Superior temporal gyrus (tissue), 1 donor: ENCODE measurements at regions not wholly inside any gene's neighbourhood (a gene's known extent, or its start where the extent isn't known, plus 50 kb on each side); places are given as distances from the start of the nearest gene placed in this dataset.

Experiments used
- DNase-seq: peaks from one replicate; pipeline ENCODE4 v3.0.0-alpha.2; 2016; ENCODE audit errors: extremely low spot score

DNA sequence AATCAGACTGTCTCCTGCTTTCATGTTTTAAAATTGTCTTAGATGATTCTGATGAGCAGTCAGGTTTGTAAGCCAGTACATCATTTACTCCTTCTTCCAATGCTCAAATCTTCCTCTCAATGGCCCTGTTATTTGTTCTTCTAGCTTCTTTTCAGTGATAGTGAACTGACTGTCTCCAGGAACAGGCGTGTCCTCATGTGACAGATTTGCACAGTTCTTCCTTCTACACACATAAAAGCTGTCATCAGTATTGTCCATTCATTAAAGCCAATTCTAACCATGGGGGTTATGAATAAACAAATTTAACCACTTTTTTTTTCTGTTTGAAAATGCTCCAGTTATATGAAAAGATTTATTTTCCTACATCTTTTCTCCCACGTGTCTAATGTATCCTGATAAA lies 308.7 kb upstream of the SORCS1 start:
- DNase-seq = no peak

- no peak for DNase-seq
Observed at GRCh38 chr10:107471911-107472310, 307.4 kb upstream of the SORCS1 start.

DNA sequence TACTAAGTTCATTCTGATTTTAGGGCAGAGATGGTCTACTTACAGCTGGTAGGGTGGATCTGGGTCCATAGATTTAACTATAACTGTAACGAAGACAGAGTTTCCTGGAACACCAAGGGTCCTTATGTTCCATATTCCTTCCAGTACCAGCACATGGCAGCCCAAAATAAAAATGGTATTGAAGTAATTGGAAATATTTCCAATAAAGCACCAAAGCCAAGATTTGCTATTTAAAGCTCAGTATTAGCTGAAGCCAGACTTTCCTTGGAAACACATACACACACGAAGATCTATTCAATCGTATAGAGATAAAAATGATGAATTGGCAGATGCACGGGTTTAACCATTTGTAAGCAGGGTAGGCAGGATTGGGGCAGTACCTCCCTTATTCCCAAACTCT lies 289.1 kb upstream of the SORCS1 start:
- no peak for DNase-seq

- DNase-seq = no peak
Observed at GRCh38 chr10:107451047-107451446, 286.5 kb upstream of the SORCS1 start.

- DNase-seq = no peak
Observed at GRCh38 chr10:107450056-107450455, 285.6 kb upstream of the SORCS1 start.

DNA sequence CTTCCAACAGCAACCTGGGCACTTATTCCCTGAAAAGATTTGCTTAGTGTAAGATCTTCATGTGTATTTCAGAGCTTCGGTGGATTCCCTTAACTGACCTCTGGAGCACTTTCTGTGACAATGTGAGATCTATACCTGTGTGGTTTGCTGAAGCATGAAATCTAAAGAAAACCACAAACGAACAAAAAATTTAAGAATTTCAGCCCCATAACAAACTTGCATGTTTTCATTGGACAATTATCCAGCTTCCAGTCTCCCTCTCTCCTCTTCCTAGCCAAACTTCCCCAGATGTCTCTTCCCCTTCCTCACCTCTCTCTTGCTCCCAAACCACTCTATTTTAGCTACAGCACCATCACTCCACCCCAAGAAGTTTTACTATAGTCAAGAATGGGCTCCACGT lies 279.9 kb upstream of the SORCS1 start:
- DNase-seq = no peak

GRCh38 chr10:107443813-107444212 lies 279.3 kb upstream of the SORCS1 start:
- no peak for DNase-seq

DNA sequence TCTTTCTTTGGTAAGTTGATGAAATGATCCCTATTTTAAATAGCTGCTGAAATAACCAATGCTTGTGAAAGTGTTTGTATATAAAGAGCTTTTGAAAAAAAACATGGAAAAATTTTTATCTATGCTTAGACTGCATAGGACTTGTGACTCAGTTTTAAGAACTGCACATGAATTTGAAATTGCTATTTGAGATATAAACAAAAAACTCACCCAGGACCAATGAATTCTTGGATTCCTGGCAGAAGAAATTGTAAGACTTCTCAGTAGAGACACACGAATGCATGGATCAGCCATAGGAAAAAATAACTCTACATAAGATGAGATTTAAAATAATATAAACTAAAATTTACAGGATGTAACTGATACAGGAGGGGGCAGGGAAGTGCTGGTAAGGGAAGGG lies 278.8 kb upstream of the SORCS1 start:
- no peak for DNase-seq

GRCh38 chr10:107442035-107442505 lies 277.6 kb upstream of the SORCS1 start:
- no peak for DNase-seq

DNA sequence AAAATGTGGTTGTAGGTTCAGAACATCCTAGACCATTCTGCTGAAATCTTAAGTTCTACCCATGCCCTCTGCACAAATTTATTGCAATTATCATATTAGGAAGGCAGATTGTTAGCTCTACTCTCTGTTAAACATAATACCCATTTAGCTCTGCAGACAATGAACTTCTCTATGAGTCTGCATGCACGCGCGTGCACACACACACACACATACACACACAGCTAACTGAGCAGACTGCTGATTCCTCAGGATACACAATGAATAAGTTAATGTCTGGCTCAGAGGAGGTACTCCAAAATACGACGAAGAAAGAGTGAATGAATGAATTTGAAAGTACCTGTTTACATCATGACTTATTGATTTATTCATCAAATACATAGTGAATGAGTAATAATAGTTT lies 276.2 kb upstream of the SORCS1 start:
- DNase-seq = no peak

GRCh38 chr10:107437921-107438320 lies 273.4 kb upstream of the SORCS1 start:
- no peak for DNase-seq

GRCh38 chr10:107436568-107436967 lies 272.1 kb upstream of the SORCS1 start:
- no peak for DNase-seq

GRCh38 chr10:107434854-107435253 lies 270.3 kb upstream of the SORCS1 start:
- no peak for DNase-seq

GRCh38 chr10:107434201-107434600 lies 269.7 kb upstream of the SORCS1 start:
- DNase-seq = no peak

DNA sequence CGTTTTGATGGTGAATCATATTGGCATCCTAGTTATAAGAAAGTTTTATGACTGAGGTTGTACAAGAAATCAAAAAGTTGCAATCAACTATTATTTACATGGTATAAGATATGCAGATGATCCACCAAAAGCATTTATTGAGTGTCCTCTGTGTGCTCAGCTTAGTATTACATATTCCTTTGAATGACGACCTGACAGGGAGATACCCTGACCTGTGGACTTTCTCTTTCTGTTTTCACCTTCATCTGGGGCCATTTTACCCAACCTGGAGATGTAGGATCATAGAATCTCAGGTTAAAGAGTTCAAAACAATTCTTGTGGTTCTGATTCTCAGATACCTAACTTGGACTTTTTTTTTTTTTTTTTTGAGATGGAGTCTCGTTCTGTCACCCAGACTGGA lies 269.1 kb upstream of the SORCS1 start:
- no peak for DNase-seq

GRCh38 chr10:107430446-107430845 lies 265.9 kb upstream of the SORCS1 start:
- DNase-seq = no peak

DNA sequence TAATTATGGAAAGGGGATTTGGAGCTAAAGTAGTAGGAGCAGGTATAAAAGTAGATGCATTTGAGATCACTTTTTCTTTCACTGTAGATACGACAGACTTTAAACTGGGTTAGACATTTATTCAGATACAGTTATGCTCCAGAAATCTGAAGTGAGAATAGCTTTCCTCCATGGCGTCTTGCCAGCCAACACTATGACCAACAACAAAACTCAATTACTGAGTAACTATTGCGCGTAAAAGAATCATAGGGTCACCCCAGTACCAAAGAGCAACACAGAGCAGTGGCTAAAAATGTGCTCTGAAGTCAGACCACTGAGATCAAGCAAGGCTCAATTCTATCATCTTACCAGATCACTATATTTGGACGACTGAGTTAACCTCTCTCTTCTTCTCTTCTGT lies 262.5 kb upstream of the SORCS1 start:
- DNase-seq = no peak

DNA sequence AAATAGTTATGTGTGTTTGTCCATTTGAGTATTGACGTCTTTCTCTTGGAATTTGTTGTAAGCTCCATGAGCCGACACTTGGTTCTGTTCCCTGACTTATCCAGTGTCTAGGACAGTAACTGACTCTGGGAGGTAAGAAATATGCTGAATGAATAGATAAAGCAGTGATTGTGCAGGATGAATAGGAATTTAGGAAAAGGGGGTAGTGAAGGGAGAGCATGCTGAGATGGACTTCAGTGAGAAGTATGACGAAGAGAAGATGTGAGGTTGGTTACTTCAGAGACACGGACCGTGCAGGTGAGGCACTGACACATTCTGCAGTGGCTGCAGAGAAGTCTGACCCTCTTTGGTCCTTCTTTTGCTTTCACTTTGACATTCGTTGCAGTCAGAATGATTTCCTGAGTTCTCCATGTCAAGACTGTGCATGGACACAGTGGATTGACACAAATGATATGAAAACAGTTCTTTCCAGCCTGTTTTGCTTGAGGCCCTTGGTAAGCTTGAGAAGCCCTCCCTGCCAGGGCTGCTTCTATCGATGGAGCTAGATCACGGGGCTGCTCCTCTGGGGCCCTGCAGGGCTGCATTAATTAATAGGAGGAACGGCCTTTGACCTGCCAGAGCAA lies 261.5 kb upstream of the SORCS1 start:
- no peak for DNase-seq

DNA sequence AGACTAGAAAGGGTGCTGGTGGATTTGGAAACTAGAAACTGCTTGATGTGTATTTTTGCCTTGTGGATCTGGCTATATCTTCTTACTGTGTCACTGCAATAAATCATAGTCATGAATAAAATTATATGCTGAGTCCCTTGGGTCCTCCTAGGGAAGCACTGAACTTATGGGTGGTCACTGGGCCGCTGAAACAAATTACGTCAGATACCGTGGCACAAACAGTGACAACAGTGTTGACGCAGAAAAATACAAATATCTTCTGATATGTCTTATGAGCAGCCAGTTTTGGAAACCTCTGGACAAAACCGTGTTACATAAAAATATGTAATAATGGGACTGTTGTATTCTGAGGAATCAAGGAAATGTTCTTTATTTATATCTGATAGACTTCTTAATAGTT lies 260.1 kb upstream of the SORCS1 start:
- no peak for DNase-seq

- DNase-seq = no peak
Observed at GRCh38 chr10:107423903-107424302, 259.4 kb upstream of the SORCS1 start.

- DNase-seq = no peak
Observed at GRCh38 chr10:107422681-107423080, 258.2 kb upstream of the SORCS1 start.

DNA sequence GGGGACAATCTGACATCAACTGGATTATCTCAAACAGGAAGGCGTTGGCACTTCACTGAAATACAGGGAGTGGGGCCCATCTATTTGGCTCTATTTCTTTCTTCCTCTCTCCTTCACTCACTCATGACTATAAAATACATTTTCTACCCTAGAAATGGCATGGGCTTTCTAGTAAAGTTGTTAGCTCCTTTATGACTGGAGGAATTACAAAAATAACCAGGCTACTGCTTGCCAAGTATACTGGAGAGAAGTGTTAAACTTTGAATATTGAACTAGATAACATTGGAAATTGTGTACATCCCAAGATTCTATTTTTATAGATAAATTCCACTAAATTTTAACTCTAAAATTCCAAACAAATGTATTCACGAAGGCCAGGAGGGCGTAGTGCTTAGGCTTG lies 255.7 kb upstream of the SORCS1 start:
- no peak for DNase-seq

DNA sequence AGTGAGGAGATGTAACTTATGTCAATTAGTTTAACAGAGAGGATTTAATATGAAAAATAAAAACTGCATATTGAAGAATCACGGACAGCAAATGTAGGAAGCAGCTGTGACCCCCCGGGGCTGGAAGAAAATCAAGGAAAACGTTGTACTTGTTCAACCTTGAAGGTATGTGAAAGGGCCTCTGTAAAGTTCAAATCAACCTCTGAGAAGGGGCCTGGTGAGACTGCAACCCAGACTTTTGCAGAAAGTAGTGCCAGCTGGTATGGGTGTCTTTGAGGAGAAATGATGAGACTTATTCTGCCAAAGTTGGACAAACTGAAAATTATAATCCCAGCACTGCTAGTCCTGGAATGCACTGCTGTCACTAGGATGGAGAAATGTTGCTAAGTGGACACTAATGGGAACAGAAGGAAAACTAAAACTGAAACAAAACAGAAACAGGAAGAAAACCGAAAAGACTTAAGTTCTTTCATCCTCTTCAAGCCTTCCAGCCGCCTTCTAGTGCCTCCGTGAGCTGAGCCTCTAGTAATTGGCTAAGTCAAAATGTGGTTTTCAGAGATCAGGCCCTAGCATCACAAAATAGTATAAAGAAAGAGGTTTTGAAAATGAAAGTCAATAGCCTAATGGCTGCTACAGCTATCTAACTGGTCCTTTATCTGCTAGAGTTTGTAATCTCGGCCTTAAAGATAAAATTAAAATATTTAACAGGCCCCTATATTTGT lies 253.7 kb upstream of the SORCS1 start:
- no peak for DNase-seq

DNA sequence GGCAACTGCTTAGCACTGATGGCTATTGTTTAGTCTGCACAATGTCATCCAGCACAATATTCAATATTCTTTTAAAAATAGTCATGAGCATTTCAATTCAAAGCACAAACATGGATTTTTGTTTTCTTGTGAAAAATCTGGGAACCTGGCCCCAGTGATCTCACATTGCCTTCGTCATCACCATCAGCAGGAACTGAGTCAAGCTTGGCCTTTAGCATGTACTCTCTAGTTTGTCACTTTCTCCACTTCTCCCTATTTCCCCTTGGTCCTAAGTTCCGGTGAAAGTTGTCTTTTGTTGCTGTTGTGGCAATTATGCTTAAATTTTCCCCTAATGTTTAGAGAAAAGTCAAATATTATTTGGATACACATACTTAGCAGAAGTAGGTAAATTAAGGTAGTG lies 252.9 kb upstream of the SORCS1 start:
- DNase-seq = no peak
